Erythroblast (primary cell): ENCODE measurements at regions not wholly inside any gene's neighbourhood (a gene's known extent, or its start where the extent isn't known, plus 50 kb on each side); places are given as distances from the start of the nearest gene placed in this dataset.

Source experiments
- GATA1 ChIP-seq: IDR thresholded peaks from 2 replicates; pipeline ENCODE4 v1.6.1; 2011; ENCODE audit warnings: low read depth, mild to moderate bottlenecking, control low read depth, low read length, moderate library complexity
- POLR2A ChIP-seq: IDR thresholded peaks from 2 replicates; pipeline ENCODE4 v1.6.1; 2011; ENCODE audit warnings: mild to moderate bottlenecking, low read length

GRCh38 chr2:67067656-67068055 is 329.5 kb upstream of the ETAA1 start:
- TF ChIP-seq POLR2A = no peak
- no peak for TF ChIP-seq GATA1
